Prostate gland (tissue), 2 donors: ENCODE measurements at regions not wholly inside any gene's neighbourhood (a gene's known extent, or its start where the extent isn't known, plus 50 kb on each side); places are given as distances from the start of the nearest gene placed in this dataset.

Experiments used
- DNase-seq: peaks from one replicate; pipeline ENCODE4 v3.0.0-alpha.2; 2019; ENCODE audit warnings: low spot score
- H3K27ac ChIP-seq, 2 donors: fragments of 200-600 bp; sonication (generic); 2 replicates each; pipeline ENCODE4 v1.5.1; 2017 to 2019
- H3K27me3 ChIP-seq: fragments of 200-600 bp; sonication (generic); replicated peaks from 2 replicates; pipeline ENCODE4 v1.5.1; 2019; ENCODE audit not compliant: insufficient read depth
- H3K36me3 ChIP-seq, 2 donors: fragments of 200-600 bp; sonication (generic); 1 replicate in 1 of 2; 2 replicates in 1 of 2; pipeline versions ENCODE4 v1.5.1 to v1.8.1; 2017 to 2019
- H3K4me1 ChIP-seq: fragments of 200-600 bp; sonication (generic); replicated peaks from 2 replicates; pipeline ENCODE4 v1.5.1; 2019
- H3K4me3 ChIP-seq, 2 donors: fragments of 200-600 bp; sonication (generic); 2 replicates each; pipeline ENCODE4 v1.5.1; 2017 to 2019
- H3K9me3 ChIP-seq: fragments of 200-600 bp; sonication (generic); 2 replicates; pipeline ENCODE4 v1.5.1; 2017
- CTCF ChIP-seq, 4 experiments: fragments of 200-600 bp in 2 of 4; fragments of 450-650 bp in 2 of 4; sonication (generic) in 2 of 4; IDR thresholded peaks; 1 replicate in 3 of 4; 2 replicates in 1 of 4; pipeline ENCODE4 v1.5.1; 2016 to 2019; ENCODE audit warnings: antibody characterized with exemption in 4 of 4, mild to moderate bottlenecking in 2 of 4, moderate library complexity in 2 of 4
- POLR2A ChIP-seq: fragments of 450-650 bp; IDR thresholded peaks from one replicate; pipeline ENCODE4 v1.6.1; 2016; ENCODE audit warnings: antibody characterized with exemption, mild to moderate bottlenecking
- POLR2AphosphoS5 ChIP-seq: sonication (generic); formaldehyde crosslinking; IDR thresholded peaks from one replicate; pipeline ENCODE4 v1.6.1; 2017; ENCODE audit warnings: antibody characterized with exemption
- WGBS: methylation state at CpG from one replicate; pipeline ENCODE4 v1.1.5; 2018; 5-methylcytosine and 5-hydroxymethylcytosine counted together
- intact Hi-C: fragments of 100-400 bp; cut with DNase I; formaldehyde crosslinking; loops from one replicate; pipeline ENCODE4 v1.14.2; 2022

GRCh38 chr5:155947394-155948062 lies 379.4 kb upstream of the SGCD start:
- TF ChIP-seq CTCF (IDR thresholded peaks at IDR 0.05): no peak
- TF ChIP-seq POLR2AphosphoS5: no peak
- no peak for TF ChIP-seq POLR2A
- Histone ChIP-seq H3K4me1 (no peaks in the 10 kb centered on the region), H3K27me3 (no peaks in the 10 kb centered on the region), H3K36me3 (no peaks in the 10 kb centered on the region), H3K4me3 (no peak overlapping the region), H3K27ac (no peak overlapping the region), H3K9me3 (no peaks in the 10 kb centered on the region)
- 65% methylated on average over 4 of the region's 4 CpGs for WGBS
- intact Hi-C loops: no loop called here
- no peak for DNase-seq

GRCh38 chr5:155948576-155948975 lies 378.4 kb upstream of the SGCD start:
- DNase-seq: no peak
- no peaks in the 10 kb centered on the region for H3K27me3 ChIP-seq
- no peak overlapping the region for H3K4me3 ChIP-seq
- no peaks in the 10 kb centered on the region for H3K4me1 ChIP-seq
- H3K27ac ChIP-seq: no peak overlapping the region
- WGBS: 90% methylated on average over 3 of the region's 3 CpGs
- TF ChIP-seq CTCF (IDR thresholded peaks at IDR 0.05) (no peak), POLR2AphosphoS5 (no peak), POLR2A (no peak)
- intact Hi-C loops: no loop called here
- H3K9me3 ChIP-seq: no peaks in the 10 kb centered on the region
- H3K36me3 ChIP-seq: no peaks in the 10 kb centered on the region

DNA sequence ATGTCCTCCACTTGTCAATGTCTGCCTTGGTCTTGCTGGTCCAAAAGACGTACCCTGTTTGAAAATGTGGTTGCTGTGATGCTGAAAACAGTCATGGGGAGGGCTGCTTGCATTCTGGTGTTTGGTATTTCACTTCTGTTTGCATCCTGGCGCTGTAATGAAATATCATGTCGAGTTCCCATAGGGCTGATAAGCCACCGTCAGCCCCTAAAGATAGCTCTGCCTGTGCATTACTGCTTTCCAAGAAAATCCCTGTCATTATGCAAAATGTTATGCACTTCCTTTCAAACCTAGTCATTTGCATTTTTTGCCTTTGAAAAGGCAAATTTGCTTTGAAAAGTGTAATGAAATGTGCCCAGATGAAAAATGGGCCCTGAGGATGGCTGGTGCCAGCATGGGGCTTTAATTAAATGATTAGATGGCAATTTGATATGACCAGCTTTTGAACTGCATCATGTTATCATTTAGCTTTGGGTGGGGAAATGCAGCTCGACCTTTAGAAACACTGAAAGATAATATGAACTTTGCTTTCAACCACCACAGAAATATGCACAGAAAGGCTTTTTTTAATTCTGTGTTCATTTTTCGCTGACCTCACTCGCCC lies 374.4 kb upstream of the SGCD start:
- no peaks in the 10 kb centered on the region for H3K9me3 ChIP-seq
- H3K27me3 ChIP-seq: no peaks in the 10 kb centered on the region
- H3K4me1 ChIP-seq: no peaks in the 10 kb centered on the region
- DNase-seq: no peak
- 78% methylated on average over 7 of the region's 7 CpGs for WGBS
- intact Hi-C loops: no loop called here
- no peaks in the 10 kb centered on the region for H3K36me3 ChIP-seq
- H3K27ac ChIP-seq: no peak overlapping the region
- no peak overlapping the region for H3K4me3 ChIP-seq
- TF ChIP-seq POLR2AphosphoS5: no peak
- no peak for TF ChIP-seq CTCF (IDR thresholded peaks at IDR 0.05)
- TF ChIP-seq POLR2A: no peak

DNA sequence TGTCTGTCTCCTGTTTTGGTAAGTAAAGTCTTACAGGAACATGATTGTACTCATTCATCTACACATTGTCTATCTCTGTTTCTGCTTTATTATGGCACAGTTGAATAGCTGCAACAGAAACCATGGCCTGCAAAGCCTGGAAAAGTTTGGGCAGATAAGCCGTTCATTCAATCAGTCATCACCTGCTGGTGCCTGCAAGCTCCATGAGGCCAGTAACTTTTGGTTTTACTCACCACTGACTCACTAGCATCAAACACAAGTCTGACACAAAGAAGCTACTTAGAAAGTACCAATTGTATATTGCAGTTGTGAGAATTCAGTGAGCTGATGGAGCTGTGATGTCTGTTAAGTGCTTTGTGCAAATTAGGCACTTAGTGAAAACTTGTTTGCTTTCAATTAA lies 373.6 kb upstream of the SGCD start:
- Histone ChIP-seq H3K27me3 (no peaks in the 10 kb centered on the region), H3K9me3 (no peaks in the 10 kb centered on the region), H3K4me3 (no peak overlapping the region), H3K4me1 (no peaks in the 10 kb centered on the region), H3K36me3 (no peaks in the 10 kb centered on the region), H3K27ac (no peak overlapping the region)
- TF ChIP-seq POLR2A (no peak), POLR2AphosphoS5 (no peak), CTCF (IDR thresholded peaks at IDR 0.05) (no peak)
- WGBS: 75% methylated on average over 1 of the region's 1 CpG
- intact Hi-C loops: no loop called here
- DNase-seq: no peak
